Epithelial cell of proximal tubule (primary cell): ENCODE measurements at regions not wholly inside any gene's neighbourhood (a gene's known extent, or its start where the extent isn't known, plus 50 kb on each side); places are given as distances from the start of the nearest gene placed in this dataset.

Experiments used
- DNase-seq: peaks from one replicate; pipeline ENCODE4 v3.0.0-alpha.2; 2011; ENCODE audit warnings: low read depth
- H3K4me3 ChIP-seq: 2 replicates; pipeline ENCODE4 v1.5.1; 2011; ENCODE audit warnings: low read depth, mild to moderate bottlenecking, low read length
- CTCF ChIP-seq: conservative IDR thresholded peaks from 2 replicates; pipeline ENCODE4 v1.5.1; 2012; ENCODE audit warnings: low read depth, mild to moderate bottlenecking, low read length

- H3K4me3 ChIP-seq: no peak overlapping the region
- TF ChIP-seq CTCF: no peak
- no peak for DNase-seq
Observed at GRCh38 chr2:46831051-46831868, 84.3 kb downstream of the MCFD2 start.

GRCh38 chr2:46829231-46829995 is 86.2 kb downstream of the MCFD2 start:
- DNase-seq: no peak
- TF ChIP-seq CTCF: no peak
- H3K4me3 ChIP-seq: no peak overlapping the region

GRCh38 chr2:46828491-46829230 is 86.9 kb downstream of the MCFD2 start:
- no peak for DNase-seq
- no peak for TF ChIP-seq CTCF
- no peak overlapping the region for H3K4me3 ChIP-seq

- no peak overlapping the region for H3K4me3 ChIP-seq
- TF ChIP-seq CTCF: no peak
- no peak for DNase-seq
Observed at GRCh38 chr2:46828135-46828438, 87.5 kb downstream of the MCFD2 start.

- no peak overlapping the region for H3K4me3 ChIP-seq
- TF ChIP-seq CTCF: no peak
- DNase-seq: no peak
Observed at GRCh38 chr2:46827274-46828134, 88.1 kb downstream of the MCFD2 start.

- TF ChIP-seq CTCF: no peak
- DNase-seq: no peak
- no peak overlapping the region for H3K4me3 ChIP-seq
Observed at GRCh38 chr2:46826569-46827245, 88.9 kb downstream of the MCFD2 start.
